DOHH2 (cell line): ENCODE measurements at regions not wholly inside any gene's neighbourhood (a gene's known extent, or its start where the extent isn't known, plus 50 kb on each side); places are given as distances from the start of the nearest gene placed in this dataset.

Experiments
- H3F3A ChIP-seq: fragments of 200-600 bp; sonication (generic), shearing (Covaris generic); 2 replicates; pipeline ENCODE4 v1.6.0; 2016; ENCODE audit warnings: antibody characterized with exemption, mild to moderate bottlenecking; ENCODE audit not compliant: control insufficient read depth, insufficient read depth
- H3K27ac ChIP-seq: fragments of 200-600 bp; sonication (generic); 2 replicates; pipeline ENCODE4 v1.5.1; 2014; ENCODE audit warnings: low read depth, mild to moderate bottlenecking, low read length, moderate library complexity
- H3K27me3 ChIP-seq: fragments of 200-600 bp; sonication (generic); 2 replicates; pipeline ENCODE4 v1.6.1; 2014; ENCODE audit warnings: mild to moderate bottlenecking, low read length, mixed read lengths; ENCODE audit not compliant: control insufficient read depth
- H3K36me3 ChIP-seq: fragments of 200-600 bp; sonication (generic); 2 replicates; pipeline ENCODE4 v1.6.1; 2014; ENCODE audit warnings: mild to moderate bottlenecking, low read length, moderate library complexity, mixed read lengths; ENCODE audit not compliant: control insufficient read depth
- H3K4me1 ChIP-seq: fragments of 200-600 bp; sonication (generic); 2 replicates; pipeline ENCODE4 v1.6.1; 2014; ENCODE audit warnings: mild to moderate bottlenecking, low read length, mixed read lengths; ENCODE audit not compliant: control insufficient read depth
- H3K4me2 ChIP-seq: fragments of 200-600 bp; sonication (generic); 2 replicates; pipeline ENCODE4 v1.6.0; 2014; ENCODE audit warnings: mild to moderate bottlenecking, low read length, moderate library complexity
- H3K4me3 ChIP-seq: fragments of 200-600 bp; sonication (generic); 2 replicates; pipeline ENCODE4 v1.5.1; 2014; ENCODE audit warnings: mild to moderate bottlenecking, low read length, mixed read lengths
- H3K79me2 ChIP-seq: fragments of 200-600 bp; sonication (generic); 2 replicates; pipeline ENCODE4 v1.6.1; 2014; ENCODE audit warnings: mild to moderate bottlenecking, low read length, mixed read lengths; ENCODE audit not compliant: control insufficient read depth
- H3K9me2 ChIP-seq: fragments of 200-600 bp; sonication (generic); replicated peaks from 2 replicates; pipeline ENCODE4 v1.6.1; 2014; ENCODE audit warnings: mild to moderate bottlenecking, low read length, mixed read lengths; ENCODE audit not compliant: control insufficient read depth
- H3K9me3 ChIP-seq: fragments of 200-600 bp; sonication (generic); 2 replicates; pipeline ENCODE4 v1.6.1; 2014; ENCODE audit warnings: antibody characterized with exemption, low read length, mixed read lengths; ENCODE audit not compliant: control insufficient read depth, insufficient read depth
- H4K20me1 ChIP-seq: fragments of 200-600 bp; sonication (generic); 2 replicates; pipeline ENCODE4 v1.6.0; 2014; ENCODE audit warnings: low read depth, mild to moderate bottlenecking, antibody characterized with exemption, low read length, moderate library complexity; ENCODE audit not compliant: control insufficient read depth, insufficient read depth
- EZH2phosphoT487 ChIP-seq: fragments of 200-600 bp; sonication (generic); IDR thresholded peaks from 2 replicates; pipeline ENCODE4 v1.6.1; 2017; ENCODE audit warnings: borderline replicate concordance, mild to moderate bottlenecking, antibody characterized with exemption, low read length, moderate library complexity, mixed read lengths
- TF ChIP-seq, protein P1 (sequence below): fragments of 200-600 bp; sonication (generic); IDR thresholded peaks from one replicate; pipeline ENCODE4 v1.5.1; 2014; ENCODE audit warnings: antibody characterized with exemption, mild to moderate bottlenecking, low read depth, low read length; ENCODE audit not compliant: poor library complexity, severe bottlenecking

DNA sequence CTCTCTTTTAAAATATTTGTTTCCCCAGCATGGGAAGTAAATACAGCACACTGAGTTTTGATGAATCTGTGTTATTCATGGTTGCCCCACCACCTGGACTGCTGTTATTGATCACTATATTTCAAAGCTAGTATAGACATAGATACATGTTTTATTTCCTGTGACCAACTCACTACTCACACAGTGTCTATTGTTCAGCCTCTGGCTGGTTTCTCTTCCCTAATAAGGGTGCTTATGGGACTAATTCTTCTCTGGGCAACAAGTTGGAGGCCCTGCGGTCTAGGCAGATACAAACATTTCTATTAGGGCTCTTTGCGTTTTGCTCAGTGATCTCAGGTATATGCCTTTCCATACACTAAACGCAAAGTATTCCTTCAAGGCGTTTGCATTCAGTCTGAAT lies 1191.0 kb upstream of the TMEM132C start:
- Histone ChIP-seq H3K9me3 (no peaks in the 10 kb centered on the region), H3K27me3 (no peaks in the 10 kb centered on the region), H3K79me2 (no peaks in the 10 kb centered on the region), H3K4me3 (no peak overlapping the region), H3K4me2 (no peak overlapping the region), H3K9me2 (no peaks in the 10 kb centered on the region), H4K20me1 (no peaks in the 10 kb centered on the region), H3F3A (no peaks in the 10 kb centered on the region), H3K4me1 (no peaks in the 10 kb centered on the region), H3K27ac (no peak overlapping the region), H3K36me3 (no peaks in the 10 kb centered on the region)
- TF ChIP-seq, protein P1, sequence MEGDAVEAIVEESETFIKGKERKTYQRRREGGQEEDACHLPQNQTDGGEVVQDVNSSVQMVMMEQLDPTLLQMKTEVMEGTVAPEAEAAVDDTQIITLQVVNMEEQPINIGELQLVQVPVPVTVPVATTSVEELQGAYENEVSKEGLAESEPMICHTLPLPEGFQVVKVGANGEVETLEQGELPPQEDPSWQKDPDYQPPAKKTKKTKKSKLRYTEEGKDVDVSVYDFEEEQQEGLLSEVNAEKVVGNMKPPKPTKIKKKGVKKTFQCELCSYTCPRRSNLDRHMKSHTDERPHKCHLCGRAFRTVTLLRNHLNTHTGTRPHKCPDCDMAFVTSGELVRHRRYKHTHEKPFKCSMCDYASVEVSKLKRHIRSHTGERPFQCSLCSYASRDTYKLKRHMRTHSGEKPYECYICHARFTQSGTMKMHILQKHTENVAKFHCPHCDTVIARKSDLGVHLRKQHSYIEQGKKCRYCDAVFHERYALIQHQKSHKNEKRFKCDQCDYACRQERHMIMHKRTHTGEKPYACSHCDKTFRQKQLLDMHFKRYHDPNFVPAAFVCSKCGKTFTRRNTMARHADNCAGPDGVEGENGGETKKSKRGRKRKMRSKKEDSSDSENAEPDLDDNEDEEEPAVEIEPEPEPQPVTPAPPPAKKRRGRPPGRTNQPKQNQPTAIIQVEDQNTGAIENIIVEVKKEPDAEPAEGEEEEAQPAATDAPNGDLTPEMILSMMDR: no peak
- no peak for TF ChIP-seq EZH2phosphoT487

DNA sequence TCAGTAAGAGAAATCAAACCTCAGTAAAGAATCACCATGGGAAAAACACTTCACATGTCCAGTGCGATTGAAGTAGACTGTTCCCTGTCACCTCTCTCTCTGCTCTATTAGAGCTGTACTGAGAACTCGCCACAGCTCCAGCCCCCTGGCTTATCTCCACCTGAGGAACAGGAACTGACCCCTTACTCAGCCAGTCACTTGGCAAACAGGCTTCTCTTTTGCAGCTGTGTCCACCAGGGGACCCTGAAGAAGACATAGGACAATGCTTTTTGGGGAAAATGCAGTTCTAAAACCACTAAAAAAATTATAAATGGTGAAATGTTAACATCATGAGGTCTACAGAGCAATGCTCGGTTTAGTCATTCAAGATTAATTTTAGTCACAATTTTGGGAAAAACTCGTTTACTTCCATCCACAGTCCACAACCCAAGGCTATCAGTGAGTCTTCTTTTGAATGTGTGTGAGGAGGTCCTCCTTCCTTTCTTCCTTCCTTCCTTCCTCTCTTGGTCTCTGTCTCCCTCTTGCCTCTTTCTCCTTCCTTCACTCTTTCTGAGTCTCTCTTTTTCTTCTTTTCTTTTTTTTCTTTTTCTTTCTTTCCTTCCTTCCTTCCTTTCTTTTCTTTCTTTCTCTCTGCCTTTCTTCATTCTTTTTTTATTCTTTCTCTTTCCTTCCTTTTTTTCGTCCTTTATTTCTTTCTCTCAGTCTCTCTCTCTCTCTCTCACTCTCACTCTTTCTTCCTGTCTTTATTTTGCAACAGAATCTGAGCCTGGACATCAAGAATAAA lies 1189.5 kb upstream of the TMEM132C start:
- Histone ChIP-seq H3K4me1 (no peaks in the 10 kb centered on the region), H3K36me3 (no peaks in the 10 kb centered on the region), H3K27me3 (no peaks in the 10 kb centered on the region)

DNA sequence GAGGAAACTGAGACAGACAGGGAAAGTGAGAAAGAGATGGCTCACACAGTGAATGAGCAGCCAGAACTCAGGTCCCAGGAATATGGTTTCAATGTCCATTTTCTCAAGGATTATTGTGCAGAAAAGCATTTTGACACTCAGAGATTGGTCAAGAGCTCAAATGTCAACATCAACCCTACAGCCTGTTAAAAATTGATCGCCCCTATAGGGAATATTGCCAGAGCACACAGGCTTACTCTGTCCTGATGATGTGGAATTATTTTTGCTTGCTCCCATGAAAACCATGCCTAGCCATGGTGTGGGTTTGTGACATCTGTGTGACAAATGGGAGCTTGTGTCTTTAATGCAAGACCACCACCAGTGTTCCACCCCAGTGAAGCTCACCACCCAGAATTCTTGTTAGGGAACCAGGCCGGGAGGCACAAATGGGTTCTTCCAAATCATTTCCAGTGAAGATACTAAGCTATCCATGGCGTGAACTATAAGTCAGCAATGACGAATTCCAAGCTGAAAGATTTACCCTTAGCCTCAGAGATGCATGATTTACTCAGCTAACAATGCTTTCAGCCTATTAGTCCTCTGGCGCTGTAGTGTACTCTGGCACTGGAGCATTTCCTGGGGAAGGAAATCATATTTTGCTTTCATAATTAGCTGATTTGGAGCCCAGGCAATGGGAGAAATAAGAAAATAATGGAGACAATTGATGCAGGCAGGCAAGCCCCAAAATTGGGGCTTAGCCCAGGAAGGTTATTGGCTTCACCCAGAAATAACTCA lies 1188.2 kb upstream of the TMEM132C start:
- Histone ChIP-seq H3K27ac (no peak overlapping the region), H3K4me2 (no peak overlapping the region), H3K36me3 (no peaks in the 10 kb centered on the region), H3K27me3 (no peaks in the 10 kb centered on the region), H3K9me2 (no peaks in the 10 kb centered on the region), H3K9me3 (no peaks in the 10 kb centered on the region), H3K4me3 (no peak overlapping the region), H3K4me1 (no peaks in the 10 kb centered on the region), H4K20me1 (no peaks in the 10 kb centered on the region), H3K79me2 (no peaks in the 10 kb centered on the region), H3F3A (no peaks in the 10 kb centered on the region)
- TF ChIP-seq EZH2phosphoT487: no peak
- TF ChIP-seq, protein P1: no peak

More for the DNA sequence above, 1189.5 kb upstream of the TMEM132C start:
- Histone ChIP-seq H3K4me2 (no peak overlapping the region), H3F3A (no peaks in the 10 kb centered on the region), H4K20me1 (no peaks in the 10 kb centered on the region), H3K79me2 (no peaks in the 10 kb centered on the region), H3K27ac (no peak overlapping the region), H3K9me2 (no peaks in the 10 kb centered on the region), H3K4me3 (no peak overlapping the region), H3K9me3 (no peaks in the 10 kb centered on the region)
- TF ChIP-seq, protein P1: no peak
- no peak for TF ChIP-seq EZH2phosphoT487
